Naive B cell (primary cell): ENCODE measurements at regions not wholly inside any gene's neighbourhood (a gene's known extent, or its start where the extent isn't known, plus 50 kb on each side); places are given as distances from the start of the nearest gene placed in this dataset.

Source experiments
- ATAC-seq, 2 donors: fragments of 150-1000 bp; cut with Tn5 transposase; 2 replicates each; pipeline ENCODE4 v1.10.0; 2021; ENCODE audit warnings: low read depth in 2 of 2, mild to moderate bottlenecking in 2 of 2, moderate library complexity in 2 of 2
- DNase-seq: peaks from one replicate; pipeline ENCODE4 v3.0.0; 2022
- H3K27ac Mint-ChIP-seq, 6 donors: one replicate each; pipeline ENCODE4 v1.8.0; 2020 to 2022; ENCODE audit warnings: mild to moderate bottlenecking in 6 of 6, mixed read lengths in 6 of 6, moderate library complexity in 5 of 6, inconsistent platforms in 2 of 6
- H3K27me3 Mint-ChIP-seq, 3 donors: one replicate each; pipeline ENCODE4 v1.8.0; 2021 to 2022; ENCODE audit warnings: mixed read lengths in 3 of 3, mild to moderate bottlenecking in 1 of 3
- H3K36me3 Mint-ChIP-seq, 2 donors: one replicate each; pipeline ENCODE4 v1.8.0; 2020 to 2022; ENCODE audit warnings: mixed read lengths in 2 of 2, inconsistent platforms in 1 of 2, mild to moderate bottlenecking in 1 of 2
- H3K4me1 Mint-ChIP-seq, 3 donors: one replicate each; pipeline ENCODE4 v1.8.0; 2020 to 2022; ENCODE audit warnings: mixed read lengths in 3 of 3, inconsistent platforms in 1 of 3, mild to moderate bottlenecking in 1 of 3, moderate library complexity in 1 of 3
- H3K4me3 Mint-ChIP-seq, 8 donors: one replicate each; pipeline ENCODE4 v1.8.0; 2020 to 2022; ENCODE audit warnings: mild to moderate bottlenecking in 8 of 8, mixed read lengths in 8 of 8, moderate library complexity in 8 of 8, inconsistent platforms in 2 of 8
- H3K9me3 Mint-ChIP-seq, 7 donors: one replicate each; pipeline ENCODE4 v1.8.0; 2020 to 2022; ENCODE audit warnings: mixed read lengths in 7 of 7, mild to moderate bottlenecking in 5 of 7, inconsistent platforms in 2 of 7, moderate library complexity in 1 of 7

GRCh38 chr4:106430797-106431196 lies 62.2 kb upstream of the GIMD1 start:
- H3K27ac Mint-ChIP-seq: no peak overlapping the region
- DNase-seq (no peak), ATAC-seq (no peak)
- H3K27me3 Mint-ChIP-seq: peaks cover 0 to 4% (median 0%) of the 10 kb centered on the region in 3 donors
- no peak overlapping the region for H3K4me3 Mint-ChIP-seq
- no peaks in the 10 kb centered on the region for H3K4me1 Mint-ChIP-seq
- no peaks in the 10 kb centered on the region for H3K36me3 Mint-ChIP-seq
- peaks cover 0 to 5% (median 0%) of the 10 kb centered on the region in 7 donors for H3K9me3 Mint-ChIP-seq

- ATAC-seq (no peak), DNase-seq (no peak)
- Mint-ChIP-seq H3K4me3 (no peak overlapping the region), H3K4me1 (no peaks in the 10 kb centered on the region), H3K9me3 (peaks cover 0 to 5% (median 0%) of the 10 kb centered on the region in 7 donors), H3K27ac (no peak overlapping the region), H3K36me3 (no peaks in the 10 kb centered on the region), H3K27me3 (peaks cover 0 to 4% (median 0%) of the 10 kb centered on the region in 3 donors)
Measured at GRCh38 chr4:106429885-106430284, 61.3 kb upstream of the GIMD1 start.

GRCh38 chr4:106426069-106426468 lies 57.5 kb upstream of the GIMD1 start:
- peaks cover 0 to 3% (median 0%) of the 10 kb centered on the region in 3 donors for H3K27me3 Mint-ChIP-seq
- DNase-seq: no peak
- no peak for ATAC-seq
- no peak overlapping the region for H3K4me3 Mint-ChIP-seq
- no peaks in the 10 kb centered on the region for H3K36me3 Mint-ChIP-seq
- H3K27ac Mint-ChIP-seq: no peak overlapping the region
- no peaks in the 10 kb centered on the region for H3K4me1 Mint-ChIP-seq
- H3K9me3 Mint-ChIP-seq: peaks cover 0 to 4% (median 0%) of the 10 kb centered on the region in 7 donors

GRCh38 chr4:106425576-106425975 lies 57.0 kb upstream of the GIMD1 start:
- Mint-ChIP-seq H3K27me3 (peaks cover 0 to 3% (median 0%) of the 10 kb centered on the region in 3 donors), H3K4me1 (no peaks in the 10 kb centered on the region), H3K36me3 (no peaks in the 10 kb centered on the region), H3K27ac (no peak overlapping the region), H3K4me3 (no peak overlapping the region), H3K9me3 (peaks cover 0 to 5% (median 0%) of the 10 kb centered on the region in 7 donors)
- no peak for ATAC-seq
- DNase-seq: no peak

GRCh38 chr4:106424426-106424825 lies 55.8 kb upstream of the GIMD1 start:
- H3K9me3 Mint-ChIP-seq: peaks cover 0 to 7% (median 0%) of the 10 kb centered on the region in 7 donors
- peak overlapping the region in 1 of 6 donors; percentile 47 for H3K27ac Mint-ChIP-seq
- ATAC-seq (no peak), DNase-seq (no peak)
- no peaks in the 10 kb centered on the region for H3K36me3 Mint-ChIP-seq
- H3K27me3 Mint-ChIP-seq: peaks cover 0 to 3% (median 0%) of the 10 kb centered on the region in 3 donors
- H3K4me3 Mint-ChIP-seq: no peak overlapping the region
- no peaks in the 10 kb centered on the region for H3K4me1 Mint-ChIP-seq

- Mint-ChIP-seq H3K27me3 (peaks cover 0 to 3% (median 0%) of the 10 kb centered on the region in 3 donors), H3K4me1 (no peaks in the 10 kb centered on the region), H3K9me3 (peaks cover 0 to 7% (median 0%) of the 10 kb centered on the region in 7 donors), H3K27ac (no peak overlapping the region), H3K36me3 (no peaks in the 10 kb centered on the region), H3K4me3 (no peak overlapping the region)
- no peak for ATAC-seq
- no peak for DNase-seq
Measured at GRCh38 chr4:106423791-106424190, 55.2 kb upstream of the GIMD1 start.

GRCh38 chr4:106422766-106423165 lies 54.2 kb upstream of the GIMD1 start:
- Mint-ChIP-seq H3K4me3 (no peak overlapping the region), H3K27ac (no peak overlapping the region), H3K36me3 (no peaks in the 10 kb centered on the region), H3K4me1 (no peaks in the 10 kb centered on the region), H3K27me3 (peaks cover 0 to 3% (median 0%) of the 10 kb centered on the region in 3 donors), H3K9me3 (peaks cover 0 to 7% (median 3%) of the 10 kb centered on the region in 7 donors)
- ATAC-seq (no peak), DNase-seq (no peak)

GRCh38 chr4:106421441-106422296 lies 53.1 kb upstream of the GIMD1 start:
- no peaks in the 10 kb centered on the region for H3K4me1 Mint-ChIP-seq
- H3K36me3 Mint-ChIP-seq: no peaks in the 10 kb centered on the region
- peaks cover 0 to 7% (median 3%) of the 10 kb centered on the region in 7 donors for H3K9me3 Mint-ChIP-seq
- peaks cover 0 to 3% (median 0%) of the 10 kb centered on the region in 3 donors for H3K27me3 Mint-ChIP-seq
- no peak for ATAC-seq
- no peak overlapping the region for H3K4me3 Mint-ChIP-seq
- no peak overlapping the region for H3K27ac Mint-ChIP-seq
- no peak for DNase-seq

- Mint-ChIP-seq H3K27me3 (peaks cover 0 to 3% (median 0%) of the 10 kb centered on the region in 3 donors), H3K36me3 (no peaks in the 10 kb centered on the region), H3K4me3 (no peak overlapping the region), H3K4me1 (no peaks in the 10 kb centered on the region), H3K27ac (no peak overlapping the region), H3K9me3 (peaks cover 0 to 4% (median 3%) of the 10 kb centered on the region in 7 donors)
- DNase-seq: no peak
- ATAC-seq: no peak
Measured at GRCh38 chr4:106418444-106418843, 49.9 kb upstream of the GIMD1 start.
